Thoracic aorta (tissue), 2 donors: ENCODE measurements at regions not wholly inside any gene's neighbourhood (a gene's known extent, or its start where the extent isn't known, plus 50 kb on each side); places are given as distances from the start of the nearest gene placed in this dataset.

ENCODE experiments used
- ATAC-seq: fragments of 150-250 bp; one replicate; pipeline ENCODE4 v1.8.0; 2017; ENCODE audit warnings: low read depth; ENCODE audit not compliant: insufficient number of reproducible peaks, low FRiP score
- DNase-seq: peaks from one replicate; pipeline ENCODE4 v3.0.0-alpha.2; 2020; ENCODE audit warnings: low spot score
- H3K27ac ChIP-seq, 2 donors: fragments of 200-600 bp; sonication (generic); 1 replicate in 1 of 2; 2 replicates in 1 of 2; pipeline ENCODE4 v1.5.1; 2016; ENCODE audit warnings: mild to moderate bottlenecking in 2 of 2, moderate library complexity in 2 of 2
- H3K27me3 ChIP-seq: fragments of 200-600 bp; sonication (generic); replicated peaks from 2 replicates; pipeline ENCODE4 v1.6.0; 2016; ENCODE audit warnings: mild to moderate bottlenecking; ENCODE audit not compliant: insufficient read depth
- H3K36me3 ChIP-seq: fragments of 200-600 bp; sonication (generic); one replicate; pipeline ENCODE4 v1.5.1; 2016
- H3K4me1 ChIP-seq, 2 donors: fragments of 200-600 bp; sonication (generic); 1 replicate in 1 of 2; 2 replicates in 1 of 2; pipeline versions ENCODE4 v1.5.1 to v1.6.0; 2016; ENCODE audit warnings: low read depth in 2 of 2, mild to moderate bottlenecking in 1 of 2; ENCODE audit not compliant: control insufficient read depth in 1 of 2
- H3K4me3 ChIP-seq: fragments of 200-600 bp; sonication (generic); 2 replicates; pipeline ENCODE4 v1.5.1; 2016; ENCODE audit warnings: mild to moderate bottlenecking
- H3K9me3 ChIP-seq: fragments of 200-600 bp; sonication (generic); 2 replicates; pipeline ENCODE4 v1.5.1; 2016
- CTCF ChIP-seq: fragments of 200-600 bp; sonication (generic); IDR thresholded peaks from one replicate; pipeline ENCODE4 v1.5.1; 2019; ENCODE audit warnings: antibody characterized with exemption

GRCh38 chr10:88023676-88024075 lies 160.3 kb downstream of the PTEN start:
- Histone ChIP-seq H3K9me3 (no peaks in the 10 kb centered on the region), H3K4me3 (no peak overlapping the region), H3K27ac (no peak overlapping the region), H3K4me1 (no peaks in the 10 kb centered on the region), H3K27me3 (no peaks in the 10 kb centered on the region), H3K36me3 (no peaks in the 10 kb centered on the region)
- ATAC-seq, result no peak
- TF ChIP-seq CTCF, result no peak
- DNase-seq, result no peak

GRCh38 chr10:88026031-88026430 lies 162.6 kb downstream of the PTEN start:
- H3K4me1 ChIP-seq, result no peaks in the 10 kb centered on the region
- no peaks in the 10 kb centered on the region for H3K36me3 ChIP-seq
- no peak for DNase-seq
- H3K9me3 ChIP-seq, result no peaks in the 10 kb centered on the region
- H3K4me3 ChIP-seq, result no peak overlapping the region
- TF ChIP-seq CTCF, result no peak
- H3K27ac ChIP-seq, result no peak overlapping the region
- no peaks in the 10 kb centered on the region for H3K27me3 ChIP-seq
- ATAC-seq, result no peak

GRCh38 chr10:88027570-88027969 lies 164.1 kb downstream of the PTEN start:
- Histone ChIP-seq H3K4me3 (no peak overlapping the region), H3K27me3 (no peaks in the 10 kb centered on the region), H3K9me3 (no peaks in the 10 kb centered on the region), H3K4me1 (no peaks in the 10 kb centered on the region), H3K36me3 (no peaks in the 10 kb centered on the region), H3K27ac (no peak overlapping the region)
- no peak for ATAC-seq
- DNase-seq, result no peak
- no peak for TF ChIP-seq CTCF

GRCh38 chr10:88028072-88028471 lies 164.6 kb downstream of the PTEN start:
- no peak for ATAC-seq
- no peak overlapping the region for H3K27ac ChIP-seq

GRCh38 chr10:88028654-88029053 lies 165.2 kb downstream of the PTEN start:
- Histone ChIP-seq H3K4me1 (no peaks in the 10 kb centered on the region), H3K27me3 (no peaks in the 10 kb centered on the region), H3K36me3 (no peaks in the 10 kb centered on the region), H3K9me3 (no peaks in the 10 kb centered on the region), H3K27ac (no peak overlapping the region), H3K4me3 (no peak overlapping the region)
- ATAC-seq, result no peak
- no peak for TF ChIP-seq CTCF
- DNase-seq, result no peak

More at GRCh38 chr10:88028072-88028471, 164.6 kb downstream of the PTEN start:
- Histone ChIP-seq H3K4me3 (no peak overlapping the region), H3K27me3 (no peaks in the 10 kb centered on the region), H3K4me1 (no peaks in the 10 kb centered on the region), H3K9me3 (no peaks in the 10 kb centered on the region), H3K36me3 (no peaks in the 10 kb centered on the region)
- DNase-seq, result no peak
- TF ChIP-seq CTCF, result no peak
